ACC112 (cell line): ENCODE measurements at regions not wholly inside any gene's neighbourhood (a gene's known extent, or its start where the extent isn't known, plus 50 kb on each side); places are given as distances from the start of the nearest gene placed in this dataset.

Experiments used
- H2AFZ ChIP-seq: fragments of 200-600 bp; sonication (generic); one replicate; pipeline ENCODE4 v1.6.0; 2017; ENCODE audit warnings: antibody characterized with exemption, low read length; ENCODE audit not compliant: unreplicated experiment
- H3K27ac ChIP-seq: fragments of 200-600 bp; sonication (generic); 2 replicates; pipeline ENCODE4 v1.5.1; 2014; ENCODE audit warnings: low read depth, mild to moderate bottlenecking, antibody characterized with exemption, low read length, moderate library complexity
- H3K27me3 ChIP-seq: fragments of 200-600 bp; sonication (generic); 2 replicates; pipeline ENCODE4 v1.6.1; 2014; ENCODE audit warnings: mild to moderate bottlenecking, antibody characterized with exemption, low read length, moderate library complexity, mixed read lengths; ENCODE audit not compliant: insufficient read depth
- H3K36me3 ChIP-seq: fragments of 200-600 bp; sonication (generic); 2 replicates; pipeline ENCODE4 v1.6.1; 2016; ENCODE audit warnings: mild to moderate bottlenecking, antibody characterized with exemption, low read length, moderate library complexity, mixed read lengths; ENCODE audit not compliant: insufficient read depth
- H3K4me1 ChIP-seq: fragments of 200-600 bp; sonication (generic); one replicate; pipeline ENCODE4 v1.6.1; 2016; ENCODE audit warnings: low read length, mixed read lengths; ENCODE audit not compliant: insufficient read depth, unreplicated experiment, control insufficient read depth
- H3K4me3 ChIP-seq: fragments of 200-600 bp; sonication (generic); 2 replicates; pipeline ENCODE4 v1.5.1; 2014; ENCODE audit warnings: mild to moderate bottlenecking, low read depth, low read length
- H3K79me2 ChIP-seq: fragments of 200-600 bp; sonication (generic); one replicate; pipeline ENCODE4 v1.6.0; 2016; ENCODE audit warnings: low read length; ENCODE audit not compliant: control insufficient read depth, unreplicated experiment, insufficient read depth

DNA sequence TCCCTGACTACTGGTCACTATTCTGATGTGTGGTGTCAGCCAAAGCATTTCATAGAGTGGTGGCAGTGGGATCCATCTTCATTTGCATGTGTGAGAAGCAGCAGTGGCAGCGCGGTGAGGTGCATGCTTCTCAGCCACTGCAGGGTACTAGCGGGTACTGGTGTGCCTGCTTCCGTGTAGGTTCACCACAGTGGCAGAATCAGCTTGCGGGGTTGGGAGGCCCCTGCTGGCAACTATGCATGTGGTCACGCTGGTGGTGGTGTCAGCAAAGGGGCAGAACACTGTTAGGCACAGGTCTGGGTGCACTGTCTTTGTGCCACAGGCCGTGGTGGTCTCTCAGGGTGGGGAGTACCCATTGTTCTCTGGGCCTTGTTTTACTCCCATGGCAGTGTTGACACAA is 286.4 kb upstream of the TENM4 start:
- Histone ChIP-seq H3K79me2 (no peaks in the 10 kb centered on the region), H3K27me3 (no peaks in the 10 kb centered on the region), H3K27ac (no peak overlapping the region), H3K36me3 (no peaks in the 10 kb centered on the region), H2AFZ (no peak overlapping the region), H3K4me3 (no peak overlapping the region), H3K4me1 (no peaks in the 10 kb centered on the region)

DNA sequence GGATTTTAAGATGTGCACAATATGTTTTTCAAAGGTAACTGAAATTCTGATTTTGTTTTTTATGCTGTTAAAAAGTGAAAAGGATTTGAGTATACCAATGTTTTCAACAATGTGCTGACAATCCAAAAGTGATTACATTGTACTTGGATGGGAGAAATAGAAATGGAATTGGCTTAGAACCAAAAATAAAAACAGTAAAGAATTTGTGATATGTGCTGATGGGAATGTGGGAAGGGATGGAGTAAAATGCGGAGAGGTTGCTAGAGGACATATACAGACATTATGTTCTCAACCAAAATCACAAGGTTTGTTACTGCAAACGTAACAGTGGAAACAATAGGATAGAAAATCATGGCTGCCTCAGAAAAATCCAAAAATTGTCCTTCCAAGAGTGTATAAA is 279.3 kb upstream of the TENM4 start:
- Histone ChIP-seq H3K4me1 (no peaks in the 10 kb centered on the region), H3K27me3 (no peaks in the 10 kb centered on the region), H3K27ac (no peak overlapping the region), H3K4me3 (no peak overlapping the region), H3K36me3 (no peaks in the 10 kb centered on the region), H3K79me2 (no peaks in the 10 kb centered on the region), H2AFZ (no peak overlapping the region)

DNA sequence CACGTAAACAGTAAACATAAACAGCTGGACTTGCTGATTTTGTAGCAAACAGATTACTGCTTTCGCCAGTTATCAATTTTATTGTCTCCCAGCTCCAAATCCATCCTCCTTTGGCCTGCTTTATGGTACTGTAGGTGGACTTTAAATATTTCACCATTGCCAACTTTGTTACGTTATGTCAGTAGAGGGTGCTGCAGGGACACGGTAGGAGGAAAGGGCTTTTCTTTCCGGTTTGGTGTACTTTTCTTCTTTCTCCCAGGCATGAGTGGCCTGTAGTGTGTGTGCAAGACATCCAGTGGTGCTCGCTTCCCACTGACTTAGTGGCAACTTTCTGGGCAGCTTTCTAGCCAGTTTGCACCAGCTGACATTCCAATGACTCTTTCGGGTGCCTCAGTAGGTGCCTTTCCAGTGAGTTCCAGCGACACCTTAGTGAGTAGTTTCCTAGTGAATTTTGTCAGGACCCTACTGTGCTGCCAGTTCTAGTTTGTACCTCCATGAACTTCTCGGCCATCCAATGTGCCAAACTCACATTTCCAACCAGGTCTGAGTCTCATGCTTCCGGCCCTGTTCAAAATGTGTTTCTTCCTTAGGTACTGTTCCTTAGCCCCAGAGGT is 267.6 kb upstream of the TENM4 start:
- Histone ChIP-seq H2AFZ (no peak overlapping the region), H3K4me3 (no peak overlapping the region), H3K27me3 (no peaks in the 10 kb centered on the region)

GRCh38 chr11:79705648-79706047 is 264.8 kb upstream of the TENM4 start:
- Histone ChIP-seq H3K27me3 (no peaks in the 10 kb centered on the region), H3K36me3 (no peaks in the 10 kb centered on the region), H2AFZ (no peak overlapping the region), H3K27ac (no peak overlapping the region), H3K4me1 (no peaks in the 10 kb centered on the region), H3K79me2 (no peaks in the 10 kb centered on the region), H3K4me3 (no peak overlapping the region)

More for the DNA sequence above, 267.6 kb upstream of the TENM4 start:
- H3K36me3 ChIP-seq, result no peaks in the 10 kb centered on the region
- no peak overlapping the region for H3K27ac ChIP-seq
- H3K4me1 ChIP-seq, result no peaks in the 10 kb centered on the region
- no peaks in the 10 kb centered on the region for H3K79me2 ChIP-seq

GRCh38 chr11:79702303-79702702 is 261.5 kb upstream of the TENM4 start:
- Histone ChIP-seq H3K4me3 (no peak overlapping the region), H2AFZ (no peak overlapping the region), H3K79me2 (no peaks in the 10 kb centered on the region), H3K4me1 (no peaks in the 10 kb centered on the region), H3K27me3 (no peaks in the 10 kb centered on the region), H3K27ac (no peak overlapping the region), H3K36me3 (no peaks in the 10 kb centered on the region)

DNA sequence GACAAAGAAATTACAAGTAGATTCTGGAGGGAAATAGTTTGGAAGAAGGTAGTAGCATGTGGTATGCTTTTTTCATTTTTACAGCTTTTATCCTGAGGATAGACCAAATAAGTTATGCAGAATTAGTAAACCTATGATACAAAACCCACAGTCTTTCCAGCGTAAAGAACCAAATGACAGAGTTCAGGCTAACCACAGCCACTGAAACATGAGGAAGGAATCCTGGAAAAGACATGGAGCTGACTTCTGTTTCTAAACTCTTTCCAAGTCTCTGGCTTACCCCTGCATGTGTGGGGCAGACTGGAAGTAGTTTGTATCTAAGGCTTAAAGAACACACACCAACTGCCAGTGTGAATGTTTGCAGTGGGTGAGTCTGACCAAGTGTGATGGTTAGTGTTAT is 258.4 kb upstream of the TENM4 start:
- Histone ChIP-seq H3K36me3 (no peaks in the 10 kb centered on the region), H3K79me2 (no peaks in the 10 kb centered on the region), H3K27me3 (no peaks in the 10 kb centered on the region), H2AFZ (no peak overlapping the region), H3K27ac (no peak overlapping the region), H3K4me3 (no peak overlapping the region), H3K4me1 (no peaks in the 10 kb centered on the region)

GRCh38 chr11:79697905-79698304 is 257.1 kb upstream of the TENM4 start:
- Histone ChIP-seq H3K27ac (no peak overlapping the region), H3K36me3 (no peaks in the 10 kb centered on the region), H3K4me3 (no peak overlapping the region), H3K4me1 (no peaks in the 10 kb centered on the region), H3K27me3 (no peaks in the 10 kb centered on the region), H2AFZ (no peak overlapping the region), H3K79me2 (no peaks in the 10 kb centered on the region)

- H3K79me2 ChIP-seq, result no peaks in the 10 kb centered on the region
- H3K27me3 ChIP-seq, result no peaks in the 10 kb centered on the region
- no peak overlapping the region for H3K27ac ChIP-seq
- H3K4me3 ChIP-seq, result no peak overlapping the region
- H3K36me3 ChIP-seq, result no peaks in the 10 kb centered on the region
- no peaks in the 10 kb centered on the region for H3K4me1 ChIP-seq
- H2AFZ ChIP-seq, result no peak overlapping the region
These were observed 253.5 kb upstream of the TENM4 start for GRCh38 chr11:79694368-79694767.

DNA sequence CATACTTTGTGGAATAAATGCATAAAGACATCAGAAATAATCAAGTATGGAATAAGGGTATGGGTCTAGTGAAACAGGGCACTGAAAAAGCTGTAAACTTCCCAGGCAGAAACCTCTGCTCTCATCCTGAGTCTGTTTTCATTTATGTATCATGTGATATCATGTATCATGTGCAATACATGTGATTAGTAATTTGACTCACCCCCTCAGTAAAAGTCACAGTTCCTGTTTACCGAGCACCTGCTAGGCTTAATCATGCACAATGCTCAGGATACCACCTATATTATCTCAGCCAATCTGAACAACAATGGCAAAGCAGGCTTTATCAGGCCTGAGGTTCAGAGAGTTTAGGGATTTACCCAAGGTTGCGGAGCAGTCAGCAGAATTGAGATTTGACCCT is 250.6 kb upstream of the TENM4 start:
- Histone ChIP-seq H3K27ac (no peak overlapping the region), H3K4me3 (no peak overlapping the region), H2AFZ (no peak overlapping the region), H3K36me3 (no peaks in the 10 kb centered on the region), H3K79me2 (no peaks in the 10 kb centered on the region), H3K4me1 (no peaks in the 10 kb centered on the region), H3K27me3 (no peaks in the 10 kb centered on the region)

DNA sequence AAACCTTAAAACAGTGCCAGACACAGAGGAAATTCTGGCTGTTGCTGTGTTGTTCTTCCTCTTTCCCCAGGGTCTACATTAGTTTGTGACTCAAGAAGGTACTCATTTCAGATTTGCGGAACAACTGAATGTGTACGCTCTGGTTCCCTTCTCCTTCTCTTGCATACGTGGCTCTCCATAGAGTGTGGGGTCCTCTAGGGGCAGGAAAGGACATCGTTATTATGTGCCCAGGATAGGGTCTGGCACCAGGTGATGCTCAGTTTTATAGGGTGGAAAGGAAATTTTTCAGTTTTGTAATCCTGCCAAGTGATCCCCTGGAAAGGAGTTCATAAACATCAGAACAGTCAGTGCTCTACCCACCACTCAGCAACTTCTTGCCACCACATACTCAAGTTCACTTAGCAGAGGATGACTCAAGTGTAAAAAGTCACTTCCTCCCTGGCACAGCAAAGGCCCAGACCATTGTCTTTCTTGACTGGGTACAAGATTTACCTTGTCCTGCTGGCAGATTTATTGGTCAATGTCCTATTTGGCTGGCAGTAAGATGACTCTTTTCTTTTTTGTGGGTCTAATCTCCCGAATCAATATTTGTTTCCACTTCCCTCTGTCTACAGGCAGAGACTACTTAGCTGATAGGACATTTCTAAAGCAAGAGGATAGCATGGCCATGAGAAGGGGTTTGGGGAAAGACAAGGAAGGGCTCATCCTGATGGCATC is 246.0 kb upstream of the TENM4 start:
- Histone ChIP-seq H2AFZ (no peak overlapping the region), H3K36me3 (no peaks in the 10 kb centered on the region), H3K79me2 (no peaks in the 10 kb centered on the region), H3K27ac (no peak overlapping the region), H3K4me1 (no peaks in the 10 kb centered on the region), H3K4me3 (no peak overlapping the region), H3K27me3 (no peaks in the 10 kb centered on the region)

DNA sequence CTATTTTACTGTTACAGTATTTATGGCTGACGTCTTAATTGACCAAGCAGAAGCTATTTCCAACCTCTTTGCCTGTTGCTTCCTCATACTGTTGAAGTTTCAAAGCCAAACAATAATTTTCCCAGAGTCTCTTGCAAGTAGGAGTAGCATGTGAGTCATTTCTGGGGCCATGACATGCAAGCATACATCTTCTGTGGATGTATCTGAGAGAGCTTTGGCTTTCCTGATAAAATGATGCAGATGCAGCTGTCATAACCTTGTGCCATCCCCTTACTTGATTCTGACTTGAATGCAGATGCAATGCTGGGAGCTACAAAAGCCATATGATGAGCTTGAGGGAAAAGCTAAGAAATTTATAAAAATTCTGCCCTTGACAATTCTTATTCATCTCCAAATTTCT is 243.1 kb upstream of the TENM4 start:
- Histone ChIP-seq H3K4me3 (no peak overlapping the region), H3K4me1 (no peaks in the 10 kb centered on the region), H3K27me3 (no peaks in the 10 kb centered on the region), H3K36me3 (no peaks in the 10 kb centered on the region), H3K79me2 (no peaks in the 10 kb centered on the region), H3K27ac (no peak overlapping the region), H2AFZ (no peak overlapping the region)
